ENCODE measurements at regions not wholly inside any gene's neighbourhood (a gene's known extent, or its start where the extent isn't known, plus 50 kb on each side); places are given as distances from the start of the nearest gene placed in this dataset.

DNA sequence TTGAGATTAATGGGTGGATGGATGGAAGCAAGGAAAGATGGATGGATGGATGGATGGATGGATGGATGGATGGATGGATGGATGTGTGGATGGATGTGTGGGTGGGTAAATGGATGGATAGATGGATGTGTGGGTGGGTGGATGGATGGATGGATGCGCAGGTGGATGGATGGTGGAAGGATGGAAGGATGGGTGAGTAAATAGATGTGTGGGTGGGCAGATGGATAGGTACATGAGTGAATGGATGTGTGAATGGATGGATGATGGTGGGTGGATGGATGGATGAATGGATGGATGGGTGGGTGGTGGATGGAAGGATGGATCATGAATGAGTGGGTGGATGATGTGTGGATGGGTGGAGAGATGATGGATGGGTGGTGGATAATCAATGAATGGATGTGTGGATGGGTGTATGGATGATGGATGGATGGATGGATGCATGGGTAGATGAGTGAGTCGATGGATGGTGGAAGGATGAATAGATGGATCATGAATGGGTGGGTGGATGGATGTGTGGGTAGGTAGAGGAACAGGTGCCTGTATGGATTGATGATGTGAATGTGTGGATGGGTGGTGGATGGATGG is 375.2 kb downstream of the BRD1 start:
- DNase-seq, result no peak

DNA sequence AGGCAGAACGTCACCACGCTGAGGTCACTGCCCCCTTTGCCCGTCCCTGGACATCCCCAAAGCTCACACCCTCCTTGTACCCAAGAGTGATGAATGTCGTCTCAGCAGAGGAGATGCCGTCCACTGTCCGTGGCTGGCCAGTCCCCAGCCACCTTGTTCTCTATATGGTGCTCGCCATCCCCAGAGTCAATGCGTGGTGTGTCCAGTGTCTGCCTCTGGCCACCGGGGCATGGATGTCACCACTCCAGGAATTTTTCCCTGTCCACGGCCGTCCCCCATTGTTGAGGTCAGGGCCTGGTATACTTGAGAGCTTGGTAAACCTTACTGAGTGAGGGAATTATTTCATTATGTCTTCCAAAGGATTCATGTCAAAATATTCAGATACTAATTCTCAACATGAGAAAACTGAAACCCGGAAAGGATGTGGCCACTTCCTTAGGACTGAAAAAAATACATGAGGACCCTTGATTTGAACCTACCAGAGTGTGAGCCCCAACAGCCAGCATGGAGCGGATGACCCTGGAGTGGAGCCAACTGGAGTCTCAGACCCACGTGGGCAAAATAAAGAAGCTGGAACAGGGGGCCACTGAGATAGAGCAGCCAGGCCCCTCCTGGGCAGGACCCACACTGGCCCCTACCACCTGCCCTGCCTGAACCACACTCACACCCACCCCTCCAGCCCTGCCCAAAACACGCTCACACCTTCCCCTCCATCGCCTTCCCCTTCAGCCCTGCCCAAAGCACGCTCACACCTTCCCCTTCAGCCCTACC is 376.4 kb downstream of the BRD1 start:
- DNase-seq, result no peak

DNA sequence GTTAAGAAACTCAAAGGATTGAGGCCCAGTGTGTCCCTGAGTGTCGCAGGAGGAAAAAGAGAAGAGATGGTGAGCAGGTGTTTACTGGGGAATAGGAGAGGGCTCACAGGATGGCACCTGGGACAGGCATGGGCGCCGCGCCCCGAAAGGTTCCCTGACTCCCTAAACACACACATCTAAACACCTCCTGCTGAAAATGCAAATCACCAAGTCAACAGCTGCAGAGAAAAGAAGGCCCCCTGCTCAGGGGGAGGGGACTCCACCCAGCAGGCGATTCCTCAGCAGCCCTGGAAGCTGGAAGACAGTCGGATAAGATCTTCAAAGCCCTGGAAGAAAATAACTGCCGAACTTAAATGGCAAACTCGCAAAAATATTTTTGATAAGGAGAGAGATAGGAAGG is 377.2 kb downstream of the BRD1 start:
- DNase-seq, result no peak

GRCh38 chr22:49449811-49450446 is 377.7 kb downstream of the BRD1 start:
- DNase-seq, result no peak

GRCh38 chr22:49449377-49449776 is 378.3 kb downstream of the BRD1 start:
- DNase-seq, result no peak

- DNase-seq, result no peak
Observed at GRCh38 chr22:49448526-49448925, 379.1 kb downstream of the BRD1 start.

GRCh38 chr22:49447837-49448236 is 379.8 kb downstream of the BRD1 start:
- no peak for DNase-seq

GRCh38 chr22:49446759-49447710 is 380.6 kb downstream of the BRD1 start:
- DNase-seq, result no peak

DNA sequence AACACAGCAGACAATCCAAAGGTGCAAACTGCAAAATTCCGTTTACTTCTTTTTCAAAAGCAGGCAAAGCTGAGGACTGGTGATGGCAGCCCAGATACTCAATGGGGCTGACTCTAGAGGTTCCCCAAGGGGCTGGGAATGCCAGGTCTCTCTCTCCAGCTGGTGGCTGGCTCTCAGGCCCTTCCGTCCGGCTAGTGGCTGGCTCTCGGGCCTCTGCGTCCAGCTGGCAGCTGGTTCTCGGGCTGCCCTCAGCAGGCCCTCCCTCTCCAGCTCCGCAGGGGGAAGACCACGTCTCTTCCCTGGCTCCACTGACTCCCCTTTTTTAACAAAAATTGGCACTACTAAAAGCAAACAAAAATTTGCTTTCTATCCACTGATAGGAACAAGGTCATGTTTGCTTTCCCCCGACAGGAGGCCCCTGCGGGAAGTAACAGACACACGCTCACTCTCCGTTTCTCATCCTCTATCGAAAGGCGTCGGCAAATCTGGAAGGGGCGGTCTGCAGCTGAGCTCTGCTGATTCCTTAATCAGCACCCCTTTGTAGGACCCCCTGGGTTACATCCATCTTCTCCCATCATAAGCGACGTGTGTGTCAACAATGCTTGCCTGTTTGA is 381.4 kb downstream of the BRD1 start:
- no peak for DNase-seq

DNA sequence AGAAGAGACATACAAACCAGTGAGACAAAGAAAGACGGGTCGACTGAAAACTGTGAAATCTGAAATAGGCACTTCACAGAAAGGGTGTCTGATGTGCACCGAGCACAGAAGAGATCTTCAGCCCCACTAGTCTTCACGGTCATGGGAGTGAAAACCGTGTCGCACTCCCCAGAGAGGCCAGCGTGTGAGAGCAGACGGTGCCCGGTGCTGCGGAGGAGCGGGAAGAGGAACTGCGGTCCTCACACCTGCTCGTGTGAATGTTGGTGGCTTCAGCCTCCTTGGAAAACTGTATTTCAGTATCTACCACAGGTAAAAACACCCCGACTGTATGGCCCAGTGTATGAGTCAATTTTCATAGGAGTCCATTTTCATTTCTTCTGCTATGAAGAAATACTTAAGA is 382.9 kb downstream of the BRD1 start:
- no peak for DNase-seq

DNA sequence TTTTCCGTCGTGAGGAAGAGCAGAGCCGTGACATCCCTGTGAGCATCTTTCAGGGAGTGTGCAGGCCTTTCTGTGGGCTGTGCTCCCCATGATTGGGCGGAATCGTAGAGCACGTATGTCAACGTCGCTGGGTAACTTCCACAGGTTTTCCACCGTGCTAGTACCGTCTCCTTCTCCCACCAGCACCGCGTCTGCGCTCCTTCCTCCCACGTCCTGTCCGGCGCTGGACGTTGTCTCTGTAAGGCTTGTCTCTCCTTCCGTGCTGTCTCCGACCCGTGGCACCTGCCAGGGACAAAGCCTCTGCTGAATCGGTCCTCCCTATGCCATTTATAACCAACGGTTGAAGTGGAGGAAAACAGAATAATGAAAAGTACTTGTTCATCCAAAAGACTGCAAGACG is 386.7 kb downstream of the BRD1 start:
- DNase-seq, result no peak

DNA sequence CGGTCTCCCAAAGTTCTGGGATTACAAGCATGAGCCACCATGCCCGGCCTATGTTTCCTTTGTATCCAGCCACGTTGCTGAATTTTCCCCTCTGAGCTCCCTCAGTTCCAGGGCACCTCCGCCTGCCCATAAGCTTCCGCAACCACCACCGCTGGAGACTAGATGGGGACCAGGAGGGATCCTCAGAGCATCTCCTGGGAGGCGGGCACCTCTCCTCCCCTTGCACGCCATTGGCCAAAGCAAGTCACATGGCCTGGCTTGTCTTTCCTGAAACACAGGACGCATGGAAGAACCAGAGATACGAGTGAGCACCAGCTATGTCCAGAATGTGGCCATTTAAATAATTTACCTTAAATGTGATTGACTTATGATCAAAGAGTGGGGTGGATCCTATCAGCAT is 388.3 kb downstream of the BRD1 start:
- no peak for DNase-seq

DNA sequence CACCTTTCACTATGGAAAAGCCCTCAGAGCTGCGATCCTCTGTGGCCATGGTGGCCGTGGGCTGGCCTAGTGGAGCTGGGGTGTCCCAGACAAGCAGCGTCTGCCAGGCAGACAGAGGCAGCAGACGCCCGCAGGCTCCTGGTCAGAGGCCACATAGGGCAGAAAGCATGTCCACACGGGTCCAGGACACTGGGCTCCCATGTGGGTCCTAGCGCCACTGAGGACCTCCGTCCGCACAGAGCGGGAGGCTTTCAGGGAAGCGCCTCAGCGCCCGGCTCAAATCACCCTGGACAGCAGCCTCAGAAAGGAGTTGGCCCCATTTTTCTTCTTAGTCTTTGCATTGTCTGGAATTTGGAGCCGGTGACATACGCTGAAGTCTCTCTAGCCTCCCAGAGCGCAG is 389.7 kb downstream of the BRD1 start:
- no peak for DNase-seq

GRCh38 chr22:49437356-49437755 is 390.3 kb downstream of the BRD1 start:
- no peak for DNase-seq

- DNase-seq, result no peak
Observed at GRCh38 chr22:49436056-49436455, 391.6 kb downstream of the BRD1 start.

- DNase-seq, result no peak
Observed at GRCh38 chr22:49435596-49435995, 392.1 kb downstream of the BRD1 start.

GRCh38 chr22:49433717-49434611 is 393.7 kb downstream of the BRD1 start:
- DNase-seq, result no peak

- no peak for DNase-seq
Observed at GRCh38 chr22:49432897-49433443, 394.7 kb downstream of the BRD1 start.

GRCh38 chr22:49432211-49432896 is 395.3 kb downstream of the BRD1 start:
- DNase-seq, result no peak

GRCh38 chr22:49431551-49431950 is 396.1 kb downstream of the BRD1 start:
- no peak for DNase-seq

GRCh38 chr22:49429066-49429465 is 398.6 kb downstream of the BRD1 start:
- no peak for DNase-seq
